H1 (cell line): ENCODE measurements at regions not wholly inside any gene's neighbourhood (a gene's known extent, or its start where the extent isn't known, plus 50 kb on each side); places are given as distances from the start of the nearest gene placed in this dataset.

ENCODE experiments used
- CTCF ChIA-PET: fragments of 300-600 bp; sonication (Branson Sonifier 250); formaldehyde crosslinking; loops from one replicate; lab custom pipeline; 2021; ENCODE audit not compliant: partially characterized antibody; lab: Charles Lee
- POLR2A ChIA-PET: fragments of 300-600 bp; sonication (Branson Sonifier 250); formaldehyde crosslinking; loops from one replicate; lab custom pipeline; 2021; ENCODE audit warnings: inconsistent platforms; ENCODE audit not compliant: partially characterized antibody; lab: Charles Lee
- DNase-seq, 2 experiments: peaks; one replicate each; pipeline versions ENCODE4 v3.0.0 to v3.0.0-alpha.2; 2010 to 2022; ENCODE audit warnings: low spot score in 2 of 2, low read depth in 1 of 2, mixed read lengths in 1 of 2
- FAIRE-seq: peaks from 2 replicates; lab custom pipeline; 2011; peaks lifted over from hg19 to GRCh38; lab: Jason Lieb, UNC
- H2AFZ ChIP-seq: 2 replicates; pipeline ENCODE4 v1.8.1; 2012; ENCODE audit warnings: low read length, inconsistent platforms
- H2AK5ac ChIP-seq: 2 replicates; pipeline ENCODE4 v1.6.1; 2013; ENCODE audit warnings: low read depth, low read length
- H2BK120ac ChIP-seq: replicated peaks from 2 replicates; pipeline ENCODE3; 2013; ENCODE audit warnings: low read depth, low read length, inconsistent platforms
- H2BK12ac ChIP-seq: 2 replicates; pipeline ENCODE4 v1.6.1; 2013; ENCODE audit warnings: low read depth, low read length
- H2BK15ac ChIP-seq: 2 replicates; pipeline ENCODE4 v1.6.1; 2013; ENCODE audit warnings: low read length
- H2BK20ac ChIP-seq: 2 replicates; pipeline ENCODE4 v1.6.1; 2013; ENCODE audit warnings: low read length
- H2BK5ac ChIP-seq: 2 replicates; pipeline ENCODE4 v1.6.1; 2013; ENCODE audit warnings: low read depth, low read length
- H3K14ac ChIP-seq: 2 replicates; pipeline ENCODE4 v1.6.1; 2013; ENCODE audit warnings: inconsistent platforms; ENCODE audit not compliant: insufficient read length
- H3K18ac ChIP-seq: 2 replicates; pipeline ENCODE4 v1.6.1; 2013; ENCODE audit warnings: low read length; ENCODE audit errors: extremely low read depth
- H3K23ac ChIP-seq: 2 replicates; pipeline ENCODE4 v1.6.1; 2013; ENCODE audit warnings: inconsistent platforms; ENCODE audit not compliant: insufficient read length
- H3K23me2 ChIP-seq: 2 replicates; pipeline ENCODE4 v1.6.1; 2013; ENCODE audit warnings: low read depth, low read length
- H3K27ac ChIP-seq: 2 replicates; pipeline ENCODE4 v1.6.1; 2011; ENCODE audit warnings: low read depth, low read length, inconsistent platforms
- H3K27me3 ChIP-seq, 4 experiments: replicated peaks in 1 of 4; 1 replicate in 1 of 4; 2 replicates in 3 of 4; pipeline versions ENCODE4 v1.6.1 to v1.8.1; 2011 to 2013; ENCODE audit warnings: low read length in 3 of 4, mild to moderate bottlenecking in 3 of 4, inconsistent platforms in 2 of 4, mixed read lengths in 2 of 4, moderate library complexity in 1 of 4; ENCODE audit not compliant: control insufficient read depth in 3 of 4, insufficient read depth in 3 of 4; ENCODE audit errors: extremely low read depth in 1 of 4
- H3K36me3 ChIP-seq, 4 experiments: 2 replicates each; pipeline versions ENCODE4 v1.6.1 to v1.8.1; 2011 to 2013; ENCODE audit warnings: mild to moderate bottlenecking in 4 of 4, low read length in 3 of 4, moderate library complexity in 2 of 4, control low read depth in 1 of 4, inconsistent platforms in 1 of 4; ENCODE audit not compliant: insufficient read depth in 4 of 4, control insufficient read depth in 2 of 4
- H3K4ac ChIP-seq: replicated peaks from 2 replicates; pipeline ENCODE3; 2013; ENCODE audit warnings: low read length, low read depth, mixed read lengths, inconsistent platforms; ENCODE audit not compliant: insufficient read length
- H3K4me1 ChIP-seq, 4 experiments: replicated peaks in 1 of 4; 1 replicate in 1 of 4; 2 replicates in 3 of 4; pipeline versions ENCODE4 v1.6.1 to v1.8.1; 2011 to 2013; ENCODE audit warnings: low read length in 3 of 4, inconsistent platforms in 2 of 4, mixed read lengths in 1 of 4; ENCODE audit not compliant: insufficient read depth in 4 of 4, control insufficient read depth in 3 of 4
- H3K4me2 ChIP-seq, 2 experiments: 2 replicates each; pipeline versions ENCODE4 v1.6.1 to v1.8.1; 2011 to 2013; ENCODE audit warnings: low read depth in 2 of 2, low read length in 2 of 2, control low read depth in 1 of 2, inconsistent platforms in 1 of 2, mild to moderate bottlenecking in 1 of 2; ENCODE audit not compliant: insufficient read depth in 1 of 2
- H3K4me3 ChIP-seq, 4 experiments: fragments of 200-600, 300-600 bp in 1 of 4; sonication (generic), shearing (Covaris generic), sonication (Bioruptor Twin) in 1 of 4; 2 replicates each; pipeline versions ENCODE4 v1.5.1 to v1.8.1; 2011 to 2016; ENCODE audit warnings: low read length in 4 of 4, low read depth in 3 of 4, control low read depth in 2 of 4, inconsistent platforms in 2 of 4, mild to moderate bottlenecking in 2 of 4, mixed read lengths in 1 of 4, moderate library complexity in 1 of 4; ENCODE audit not compliant: insufficient read depth in 2 of 4; ENCODE audit errors: extremely low read depth in 1 of 4
- H3K56ac ChIP-seq: replicated peaks from 2 replicates; pipeline ENCODE3; 2013; ENCODE audit warnings: low read depth, mild to moderate bottlenecking, mixed read lengths, low read length, inconsistent platforms; ENCODE audit not compliant: insufficient read length
- H3K79me1 ChIP-seq: 2 replicates; pipeline ENCODE4 v1.6.1; 2013; ENCODE audit warnings: low read depth, low read length, control low read depth
- H3K79me2 ChIP-seq, 2 experiments: 2 replicates each; pipeline versions ENCODE4 v1.6.1 to v1.8.1; 2012 to 2013; ENCODE audit warnings: low read length in 2 of 2, mild to moderate bottlenecking in 2 of 2, inconsistent platforms in 1 of 2; ENCODE audit not compliant: insufficient read depth in 2 of 2, control insufficient read depth in 1 of 2
- H3K9ac ChIP-seq, 4 experiments: replicated peaks in 1 of 4; 1 replicate in 1 of 4; 2 replicates in 3 of 4; pipeline versions ENCODE4 v1.6.1 to v1.8.1; 2011 to 2013; ENCODE audit warnings: low read depth in 3 of 4, low read length in 3 of 4, control low read depth in 2 of 4, mild to moderate bottlenecking in 2 of 4, moderate library complexity in 2 of 4, inconsistent platforms in 1 of 4; ENCODE audit errors: extremely low read depth in 1 of 4
- H3K9me3 ChIP-seq, 2 experiments: 2 replicates each; pipeline versions ENCODE4 v1.6.1 to v1.8.1; 2012 to 2013; ENCODE audit warnings: mild to moderate bottlenecking in 2 of 2, moderate library complexity in 2 of 2, control low read depth in 1 of 2, inconsistent platforms in 1 of 2, low read depth in 1 of 2, low read length in 1 of 2, mixed read lengths in 1 of 2; ENCODE audit not compliant: insufficient read depth in 2 of 2
- H4K20me1 ChIP-seq, 2 experiments: replicated peaks in 1 of 2; 2 replicates each; pipeline versions ENCODE3 to v1.8.1; 2011 to 2013; ENCODE audit warnings: inconsistent platforms in 2 of 2, low read length in 2 of 2, mild to moderate bottlenecking in 1 of 2; ENCODE audit not compliant: insufficient read depth in 2 of 2, control insufficient read depth in 1 of 2
- H4K5ac ChIP-seq: 2 replicates; pipeline ENCODE4 v1.6.1; 2013; ENCODE audit warnings: low read length, low read depth, mixed read lengths, inconsistent platforms; ENCODE audit not compliant: insufficient read length
- H4K8ac ChIP-seq: 2 replicates; pipeline ENCODE4 v1.8.0; 2013; ENCODE audit warnings: mild to moderate bottlenecking, moderate library complexity, low read length, inconsistent platforms; ENCODE audit not compliant: insufficient read depth; ENCODE audit errors: extremely low read depth
- H4K91ac ChIP-seq: replicated peaks from 2 replicates; pipeline ENCODE3; 2013; ENCODE audit warnings: low read length, mixed read lengths, inconsistent platforms; ENCODE audit not compliant: insufficient read length
- KDM5A ChIP-seq: fragments of 200-600 bp; IDR thresholded peaks from 2 replicates; pipeline ENCODE4 v1.7.1; 2012; ENCODE audit warnings: mild to moderate bottlenecking, low read length, inconsistent platforms, mixed read lengths
- YY1 ChIP-seq: IDR thresholded peaks from 2 replicates; pipeline ENCODE4 v1.6.1; 2011; ENCODE audit warnings: low read depth, mild to moderate bottlenecking, low read length
- WGBS, 2 experiments: shearing (Covaris generic) in 1 of 2; methylation state at CpG; one replicate each; pipeline versions ENCODE4 v1.1.6 to v1.1.7; 2013 to 2015; ENCODE audit warnings: low lambda C conversion rate in 2 of 2, mixed read lengths in 2 of 2, inconsistent platforms in 1 of 2, low coverage in 1 of 2, missing lambda C conversion rate in 1 of 2; ENCODE audit not compliant: insufficient replicate concordance in 2 of 2, insufficient coverage in 1 of 2, insufficient read length in 1 of 2; ENCODE audit errors: extremely low coverage in 1 of 2, missing lambda C conversion rate in 1 of 2; 5-methylcytosine and 5-hydroxymethylcytosine counted together

DNA sequence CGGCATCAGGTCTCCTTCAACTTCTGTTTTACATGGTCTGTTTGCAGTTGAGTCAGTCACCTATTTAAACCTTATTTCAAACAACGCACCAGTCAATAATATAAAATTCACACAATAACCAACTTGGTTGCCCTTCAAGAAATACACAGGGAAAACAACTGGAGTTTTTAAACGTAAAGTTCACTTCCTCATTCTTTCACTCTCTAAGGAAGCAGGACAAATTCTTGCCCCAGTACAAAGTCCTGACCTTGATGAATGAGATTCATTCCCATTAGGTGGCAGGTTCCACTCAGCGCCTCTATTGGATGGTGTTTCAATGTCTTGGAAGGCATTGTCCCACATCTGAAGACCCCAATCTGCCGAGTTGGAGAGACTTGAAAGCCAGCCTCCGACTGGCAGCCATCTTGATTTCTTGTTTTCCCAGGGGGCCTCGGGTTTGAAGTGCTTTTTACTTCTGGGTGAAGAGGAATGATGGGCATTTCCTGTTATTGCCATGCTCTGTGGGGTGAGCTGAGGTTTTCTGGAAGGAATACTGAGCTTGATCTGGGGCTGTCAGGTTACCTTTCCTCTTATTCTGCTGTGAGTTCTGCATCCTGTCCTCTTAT lies 105.0 kb downstream of the ACER2 start:
- H4K5ac ChIP-seq = no peak overlapping the region
- no peak overlapping the region for H2BK120ac ChIP-seq
- no peaks in the 10 kb centered on the region for H4K20me1 ChIP-seq
- no peak overlapping the region for H3K4me2 ChIP-seq
- no peak overlapping the region for H4K8ac ChIP-seq
- H3K23ac ChIP-seq = no peak overlapping the region
- FAIRE-seq = no peak
- DNase-seq = no peak
- CTCF ChIA-PET = interaction anchor here (0.6 to 2.0 kb wide), 3 partner anchors 21 to 409 kb away, joined by 4 read pairs; no protein-coding TSS in a partner anchor
- no peak overlapping the region; the same call in 1 of the 2 replicates for H3K27ac ChIP-seq
- H3K56ac ChIP-seq = no peak overlapping the region
- H3K9me3 ChIP-seq = no peaks in the 10 kb centered on the region
- no peak overlapping the region for H2BK20ac ChIP-seq
- H3K9ac ChIP-seq = no peak overlapping the region
- H2BK15ac ChIP-seq = no peak overlapping the region
- H2BK5ac ChIP-seq = no peak overlapping the region
- no peak overlapping the region for H2BK12ac ChIP-seq
- H2AFZ ChIP-seq = no peak overlapping the region
- H3K27me3 ChIP-seq = peaks cover 0 to 1% (median 0%) of the 10 kb centered on the region in 4 experiments; a peak in 1 of 7 replicates
- no peak overlapping the region for H2AK5ac ChIP-seq
- no peak overlapping the region for H3K4ac ChIP-seq
- no peaks in the 10 kb centered on the region; the same call in 1 of the 2 replicates for H3K23me2 ChIP-seq
- H3K14ac ChIP-seq = no peak overlapping the region
- H3K4me3 ChIP-seq = no peak overlapping the region
- H3K36me3 ChIP-seq = no peaks in the 10 kb centered on the region
- no peaks in the 10 kb centered on the region for H3K79me2 ChIP-seq
- peak; percentile 75; the same call in 1 of the 2 replicates for TF ChIP-seq YY1
- TF ChIP-seq KDM5A = no peak
- POLR2A ChIA-PET = no interaction called here
- 93% methylated on average over 7 of the region's 7 CpGs; no CpG with 5 or more reads in 1 of the 2 experiments for WGBS, 2 experiments
- H3K18ac ChIP-seq = no peak overlapping the region
- H3K79me1 ChIP-seq = no peaks in the 10 kb centered on the region
- no peaks in the 10 kb centered on the region; a peak in 1 of 7 replicates for H3K4me1 ChIP-seq
- H4K91ac ChIP-seq = no peak overlapping the region
